ENCODE measurements at regions not wholly inside any gene's neighbourhood (a gene's known extent, or its start where the extent isn't known, plus 50 kb on each side); places are given as distances from the start of the nearest gene placed in this dataset.
A peak's percentile ranks its signal among the peaks of the same experiment; 100 is the strongest.

DNA sequence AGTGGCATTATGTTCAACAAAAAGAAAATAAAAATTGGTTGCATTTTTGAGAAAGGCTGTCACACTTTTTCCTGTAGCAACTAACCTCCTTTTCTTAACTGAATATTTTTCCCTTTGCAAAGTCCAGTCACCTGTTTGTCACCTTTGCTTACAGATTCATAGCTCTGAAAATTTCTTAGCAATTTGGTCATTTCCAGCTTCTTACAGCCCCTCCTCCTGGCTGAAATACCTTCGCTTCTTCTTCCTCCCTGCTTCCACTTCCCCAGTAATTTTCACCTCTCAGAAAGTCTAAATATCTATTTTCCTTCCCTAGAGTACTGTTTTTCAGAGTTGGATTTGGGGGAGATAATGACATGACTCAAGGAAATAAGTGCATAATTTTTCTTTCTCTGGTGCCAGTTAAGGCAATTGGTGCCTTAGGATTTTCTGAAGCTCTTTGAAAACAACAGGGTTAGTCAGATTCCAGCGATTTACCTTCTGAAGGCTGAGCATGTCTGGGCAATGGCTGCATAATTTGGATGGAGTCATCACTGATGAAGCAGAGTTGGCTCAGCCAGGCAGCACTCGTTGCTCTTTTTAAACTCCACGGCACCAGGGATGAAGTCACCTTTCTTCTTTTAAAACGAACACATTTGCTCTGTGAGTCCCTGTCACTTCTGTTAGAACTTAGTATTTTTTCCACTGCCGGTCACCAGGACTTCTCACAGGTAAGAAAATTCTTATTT lies 62.1 kb upstream of the AMOTL1 start:
- H3K4me1 ChIP-seq: peaks cover 0 to 12% (median 5%) of the 10 kb centered on the region in 4 donors
- no peaks in the 10 kb centered on the region for H3K9me3 ChIP-seq
- in situ Hi-C loops (cut with MboI; ENCODE audit: low pct_ligation_motif_present in 1 of 4, low pct_unique_long_range_greater_than_20kb in 1 of 4, low sequenced_read_pairs in 3 of 4) (no loop called here), intact Hi-C loops (cut with DNase I; ENCODE audit: low total_unique reads) (no loop called here)
- peaks cover 72% of the 10 kb centered on the region for H3K27me3 ChIP-seq
- no peak overlapping the region for H3K27ac ChIP-seq
- WGBS, 2 donors (ENCODE audit: low coverage in 1 of 2): 47 to 67% methylated on average over 1 to 6 of the region's 6 CpGs
- H3K4me3 ChIP-seq: no peak overlapping the region
- TF ChIP-seq POLR2A (IDR thresholded peaks at IDR 0.05) (no peak), EP300 (IDR thresholded peaks at IDR 0.05; ENCODE audit: low read depth) (no peak), POLR2AphosphoS5 (IDR thresholded peaks at IDR 0.05) (no peak)
- TF ChIP-seq, protein P1, sequence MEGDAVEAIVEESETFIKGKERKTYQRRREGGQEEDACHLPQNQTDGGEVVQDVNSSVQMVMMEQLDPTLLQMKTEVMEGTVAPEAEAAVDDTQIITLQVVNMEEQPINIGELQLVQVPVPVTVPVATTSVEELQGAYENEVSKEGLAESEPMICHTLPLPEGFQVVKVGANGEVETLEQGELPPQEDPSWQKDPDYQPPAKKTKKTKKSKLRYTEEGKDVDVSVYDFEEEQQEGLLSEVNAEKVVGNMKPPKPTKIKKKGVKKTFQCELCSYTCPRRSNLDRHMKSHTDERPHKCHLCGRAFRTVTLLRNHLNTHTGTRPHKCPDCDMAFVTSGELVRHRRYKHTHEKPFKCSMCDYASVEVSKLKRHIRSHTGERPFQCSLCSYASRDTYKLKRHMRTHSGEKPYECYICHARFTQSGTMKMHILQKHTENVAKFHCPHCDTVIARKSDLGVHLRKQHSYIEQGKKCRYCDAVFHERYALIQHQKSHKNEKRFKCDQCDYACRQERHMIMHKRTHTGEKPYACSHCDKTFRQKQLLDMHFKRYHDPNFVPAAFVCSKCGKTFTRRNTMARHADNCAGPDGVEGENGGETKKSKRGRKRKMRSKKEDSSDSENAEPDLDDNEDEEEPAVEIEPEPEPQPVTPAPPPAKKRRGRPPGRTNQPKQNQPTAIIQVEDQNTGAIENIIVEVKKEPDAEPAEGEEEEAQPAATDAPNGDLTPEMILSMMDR (IDR thresholded peaks at IDR 0.05): no peak
- no peak for DNase-seq
- H3K36me3 ChIP-seq: no peaks in the 10 kb centered on the region

DNA sequence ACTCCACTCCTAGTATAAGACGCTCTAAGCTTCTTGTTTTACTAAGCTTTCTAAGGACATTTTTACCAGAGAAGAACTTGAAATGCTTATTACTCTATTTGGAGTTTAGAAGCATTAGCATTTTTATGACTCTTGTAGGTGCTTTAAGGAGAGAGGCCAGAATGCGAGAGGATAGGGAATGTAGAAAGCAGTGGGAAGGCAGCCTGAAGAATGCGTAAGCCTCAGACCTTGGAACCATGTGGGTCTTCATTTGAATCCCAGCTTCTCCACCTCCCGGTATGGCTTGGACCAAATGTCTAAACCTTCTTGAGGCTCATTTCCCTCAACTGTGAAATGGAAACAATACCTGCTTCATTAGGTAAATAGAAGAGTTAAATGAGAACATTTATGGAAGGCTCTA lies 60.0 kb upstream of the AMOTL1 start:
- Histone ChIP-seq H3K4me1 (peaks cover 0 to 12% (median 5%) of the 10 kb centered on the region in 4 donors), H3K27ac (no peak overlapping the region), H3K9me3 (no peaks in the 10 kb centered on the region), H3K27me3 (peaks cover 72% of the 10 kb centered on the region), H3K36me3 (no peaks in the 10 kb centered on the region), H3K4me3 (no peak overlapping the region)
- in situ Hi-C loops (cut with MboI; ENCODE audit: low pct_ligation_motif_present in 1 of 4, low pct_unique_long_range_greater_than_20kb in 1 of 4, low sequenced_read_pairs in 3 of 4) (no loop called here), intact Hi-C loops (cut with DNase I; ENCODE audit: low total_unique reads) (no loop called here)
- no peak for TF ChIP-seq EP300 (IDR thresholded peaks at IDR 0.05; ENCODE audit: low read depth)
- TF ChIP-seq POLR2AphosphoS5 (IDR thresholded peaks at IDR 0.05): no peak
- TF ChIP-seq POLR2A (IDR thresholded peaks at IDR 0.05): no peak
- TF ChIP-seq, protein P1 (IDR thresholded peaks at IDR 0.05): no peak
- no peak for DNase-seq
- WGBS, 2 donors (ENCODE audit: low coverage in 1 of 2): 47 to 78% methylated on average over 1 to 4 of the region's 4 CpGs

DNA sequence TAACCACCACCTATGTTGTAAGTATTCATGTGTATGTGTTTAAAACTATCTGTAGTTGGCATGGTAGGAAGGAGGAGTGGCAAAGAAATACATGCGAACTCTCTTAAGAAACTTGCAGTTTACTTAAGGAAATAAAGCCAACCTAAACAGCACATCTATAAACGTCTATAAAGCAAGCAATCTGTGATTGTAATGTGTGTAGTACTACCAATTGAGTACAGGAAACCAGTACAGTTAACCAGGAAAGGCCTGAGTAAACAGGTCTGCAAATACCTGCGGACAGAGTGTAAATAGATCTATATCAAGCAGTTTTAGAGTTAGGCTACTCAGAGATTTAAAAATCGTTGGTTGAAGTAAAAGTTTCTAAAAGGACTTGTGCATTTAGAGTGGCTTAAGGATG lies 59.5 kb upstream of the AMOTL1 start:
- peaks cover 72% of the 10 kb centered on the region for H3K27me3 ChIP-seq
- H3K4me3 ChIP-seq: no peak overlapping the region
- H3K36me3 ChIP-seq: no peaks in the 10 kb centered on the region
- TF ChIP-seq POLR2A (IDR thresholded peaks at IDR 0.05) (no peak), POLR2AphosphoS5 (IDR thresholded peaks at IDR 0.05) (peak in 1 of 3 donors; percentile 17)
- 17 to 26% methylated on average over 4 of the region's 4 CpGs for WGBS, 2 donors (ENCODE audit: low coverage in 1 of 2)
- in situ Hi-C loops (cut with MboI; ENCODE audit: low pct_ligation_motif_present in 1 of 4, low pct_unique_long_range_greater_than_20kb in 1 of 4, low sequenced_read_pairs in 3 of 4) (no loop called here), intact Hi-C loops (cut with DNase I; ENCODE audit: low total_unique reads) (no loop called here)
- DNase-seq: no peak
- H3K9me3 ChIP-seq: no peaks in the 10 kb centered on the region
- H3K4me1 ChIP-seq: peaks cover 0 to 12% (median 5%) of the 10 kb centered on the region in 4 donors
- H3K27ac ChIP-seq: no peak overlapping the region

DNA sequence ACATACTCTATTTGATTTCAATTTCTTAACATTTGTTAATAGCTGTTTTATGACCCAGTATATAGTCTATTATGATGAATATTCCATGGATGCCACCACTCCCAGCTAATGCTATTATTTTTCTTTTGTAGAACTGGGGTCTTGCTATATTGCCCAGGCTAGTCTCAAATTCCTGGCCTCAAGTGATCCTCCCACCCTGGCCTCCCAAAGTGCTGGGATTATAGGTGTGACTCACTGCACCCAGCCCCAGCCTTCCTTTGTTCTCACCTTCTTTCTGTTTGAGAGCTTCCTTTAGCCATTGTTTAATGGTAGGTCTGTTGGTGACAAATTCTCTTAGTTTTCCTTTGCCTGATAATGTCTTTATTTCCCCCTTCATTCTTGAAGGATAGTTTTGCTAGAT lies 52.9 kb upstream of the AMOTL1 start:
- TF ChIP-seq EP300 (IDR thresholded peaks at IDR 0.05; ENCODE audit: low read depth) (no peak), POLR2AphosphoS5 (IDR thresholded peaks at IDR 0.05) (no peak), POLR2A (IDR thresholded peaks at IDR 0.05) (no peak)
- TF ChIP-seq, protein P1 (IDR thresholded peaks at IDR 0.05): no peak
- intact Hi-C loops (cut with DNase I; ENCODE audit: low total_unique reads) (no loop called here), in situ Hi-C loops (cut with MboI; ENCODE audit: low pct_ligation_motif_present in 1 of 4, low pct_unique_long_range_greater_than_20kb in 1 of 4, low sequenced_read_pairs in 3 of 4) (no loop called here)
- no peak overlapping the region for H3K4me3 ChIP-seq
- H3K9me3 ChIP-seq: peaks cover 0 to 5% of the 10 kb centered on the region in 2 donors
- H3K27ac ChIP-seq: no peak overlapping the region
- H3K27me3 ChIP-seq: peaks cover 100% of the 10 kb centered on the region
- no peaks in the 10 kb centered on the region for H3K36me3 ChIP-seq
- H3K4me1 ChIP-seq: no peaks in the 10 kb centered on the region
- no peak for DNase-seq

DNA sequence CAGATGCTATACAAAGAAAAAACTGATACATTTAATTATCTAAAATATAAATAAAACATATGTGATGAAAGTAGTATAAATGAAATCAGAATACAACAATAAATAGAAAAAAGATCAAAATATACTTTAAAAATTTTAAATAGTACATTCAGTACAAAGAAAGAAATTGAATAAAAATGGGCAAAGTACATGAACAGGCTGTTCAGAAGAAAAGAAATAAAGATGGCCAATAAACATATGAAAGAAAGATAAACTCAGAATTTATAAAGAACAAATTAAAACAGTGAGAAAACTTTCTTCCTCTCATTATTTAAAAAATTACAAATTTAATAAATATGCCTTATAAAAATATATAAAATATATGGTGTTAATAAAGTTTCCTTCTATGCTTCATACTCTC lies 50.5 kb upstream of the AMOTL1 start:
- Histone ChIP-seq H3K27me3 (peaks cover 99% of the 10 kb centered on the region), H3K27ac (no peak overlapping the region), H3K4me3 (no peak overlapping the region), H3K9me3 (peaks cover 0 to 5% of the 10 kb centered on the region in 2 donors), H3K36me3 (no peaks in the 10 kb centered on the region), H3K4me1 (no peaks in the 10 kb centered on the region)
- DNase-seq: no peak
- TF ChIP-seq POLR2AphosphoS5 (IDR thresholded peaks at IDR 0.05): no peak
- TF ChIP-seq, protein P1 (IDR thresholded peaks at IDR 0.05): no peak
- no peak for TF ChIP-seq POLR2A (IDR thresholded peaks at IDR 0.05)
- no peak for TF ChIP-seq EP300 (IDR thresholded peaks at IDR 0.05; ENCODE audit: low read depth)
- intact Hi-C loops (cut with DNase I; ENCODE audit: low total_unique reads) (no loop called here), in situ Hi-C loops (cut with MboI; ENCODE audit: low pct_ligation_motif_present in 1 of 4, low pct_unique_long_range_greater_than_20kb in 1 of 4, low sequenced_read_pairs in 3 of 4) (no loop called here)
